SK-N-SH (cell line): ENCODE measurements at regions not wholly inside any gene's neighbourhood (a gene's known extent, or its start where the extent isn't known, plus 50 kb on each side); places are given as distances from the start of the nearest gene placed in this dataset.

ENCODE experiments used
- CTCF ChIA-PET: fragments of 300-600, 350-600 bp; formaldehyde crosslinking; extraction: SDS; loops from one replicate; lab custom pipeline; 2021; lab: Yijun Ruan, JAX
- POLR2A ChIA-PET: fragments of 350-600 bp; sonication (Branson Sonifier 250); formaldehyde crosslinking; extraction: SDS; loops from one replicate; lab custom pipeline; 2020; ENCODE audit warnings: antibody characterized with exemption, inconsistent platforms; lab: Yijun Ruan, JAX
- DNase-seq: peaks from one replicate; pipeline ENCODE4 v3.0.0; 2012
- H2AFZ ChIP-seq: fragments of 200-600 bp; sonication (generic); 2 replicates; pipeline ENCODE4 v1.8.1; 2016; ENCODE audit warnings: antibody characterized with exemption, mild to moderate bottlenecking, low read depth
- H3F3A ChIP-seq: fragments of 200-600 bp; sonication (generic); replicated peaks from 2 replicates; pipeline ENCODE3; 2016; ENCODE audit warnings: antibody characterized with exemption, mild to moderate bottlenecking; ENCODE audit not compliant: insufficient read depth
- H3K27ac ChIP-seq, 2 experiments: fragments of 200-500 bp in 1 of 2; fragments of 200-600 bp in 1 of 2; sonication (Bioruptor generic) in 1 of 2; sonication (generic), shearing (Covaris generic) in 1 of 2; 2 replicates each; pipeline versions ENCODE4 v1.5.1 to v1.6.1; 2014 to 2016; ENCODE audit warnings: low read depth in 2 of 2, inconsistent platforms in 1 of 2, low read length in 1 of 2, mild to moderate bottlenecking in 1 of 2, mixed read lengths in 1 of 2
- H3K27me3 ChIP-seq: fragments of 200-600 bp; sonication (generic), shearing (Covaris generic); 2 replicates; pipeline ENCODE4 v1.6.1; 2016; ENCODE audit warnings: mixed run types; ENCODE audit not compliant: insufficient read depth
- H3K36me3 ChIP-seq, 2 experiments: fragments of 200-500 bp in 1 of 2; fragments of 200-600 bp in 1 of 2; sonication (Bioruptor generic) in 1 of 2; sonication (generic) in 1 of 2; replicated peaks in 1 of 2; 2 replicates each; pipeline versions ENCODE3 to v1.5.1; 2014 to 2016; ENCODE audit warnings: low read length in 1 of 2, mild to moderate bottlenecking in 1 of 2; ENCODE audit not compliant: insufficient read depth in 2 of 2, control insufficient read depth in 1 of 2
- H3K4me1 ChIP-seq, 2 experiments: fragments of 200-500 bp in 1 of 2; fragments of 200-600 bp in 1 of 2; sonication (Bioruptor generic) in 1 of 2; sonication (generic), shearing (Covaris generic) in 1 of 2; 2 replicates each; pipeline versions ENCODE4 v1.5.1 to v1.6.1; 2014 to 2016; ENCODE audit warnings: low read depth in 1 of 2, low read length in 1 of 2, mixed run types in 1 of 2; ENCODE audit not compliant: insufficient read depth in 2 of 2, control insufficient read depth in 1 of 2
- H3K4me2 ChIP-seq: fragments of 200-600 bp; sonication (generic), shearing (Covaris generic); 2 replicates; pipeline ENCODE4 v1.6.1; 2017; ENCODE audit warnings: mixed run types
- H3K4me3 ChIP-seq, 2 experiments: fragments of 200-500 bp in 1 of 2; fragments of 200-600 bp in 1 of 2; sonication (Bioruptor generic) in 1 of 2; sonication (generic), shearing (Covaris generic) in 1 of 2; 2 replicates each; pipeline versions ENCODE4 v1.5.1 to v1.8.1; 2014 to 2016; ENCODE audit warnings: low read depth in 2 of 2, inconsistent platforms in 1 of 2, low read length in 1 of 2, mild to moderate bottlenecking in 1 of 2, mixed read lengths in 1 of 2, moderate library complexity in 1 of 2
- H3K79me2 ChIP-seq: fragments of 200-600 bp; sonication (generic); 2 replicates; pipeline ENCODE4 v1.8.1; 2017; ENCODE audit warnings: mild to moderate bottlenecking; ENCODE audit not compliant: insufficient read depth
- H3K9ac ChIP-seq: fragments of 200-600 bp; sonication (generic); 2 replicates; pipeline ENCODE4 v1.6.1; 2017; ENCODE audit warnings: mixed run types
- H3K9me2 ChIP-seq: fragments of 200-600 bp; sonication (generic); 2 replicates; pipeline ENCODE4 v1.6.1; 2017; ENCODE audit warnings: mixed run types
- H3K9me3 ChIP-seq: fragments of 200-600 bp; sonication (generic); 2 replicates; pipeline ENCODE4 v1.6.1; 2017; ENCODE audit warnings: mixed run types, mild to moderate bottlenecking, moderate library complexity
- H4K20me1 ChIP-seq: fragments of 200-600 bp; sonication (generic); 2 replicates; pipeline ENCODE4 v1.6.1; 2017; ENCODE audit warnings: mild to moderate bottlenecking, mixed run types; ENCODE audit not compliant: insufficient read depth
- CHD2 ChIP-seq: fragments of 150-350 bp; IDR thresholded peaks from 2 replicates; pipeline ENCODE4 v1.6.1; 2018; ENCODE audit warnings: low read length; ENCODE audit not compliant: partially characterized antibody
- CTCF ChIP-seq: fragments of 200-600 bp; sonication (generic); IDR thresholded peaks from 2 replicates; pipeline ENCODE4 v1.6.1; 2017; ENCODE audit warnings: antibody characterized with exemption, mild to moderate bottlenecking, moderate library complexity
- ELF1 ChIP-seq: IDR thresholded peaks from 2 replicates; pipeline ENCODE4 v1.4.0; 2012
- FOXJ3 ChIP-seq: sonication (generic); formaldehyde crosslinking; IDR thresholded peaks from 2 replicates; pipeline ENCODE4 v1.5.1; 2020; ENCODE audit warnings: mild to moderate bottlenecking, missing genetic modification reagents
- GATA2 ChIP-seq: sonication (generic); formaldehyde crosslinking; IDR thresholded peaks from 2 replicates; pipeline ENCODE4 v1.5.0; 2020; ENCODE audit warnings: mild to moderate bottlenecking, missing genetic modification reagents
- MXI1 ChIP-seq: IDR thresholded peaks from 2 replicates; pipeline ENCODE4 v1.6.1; 2012; ENCODE audit warnings: mild to moderate bottlenecking, low read depth, low read length, improper control_type of control experiment
- NRF1 ChIP-seq: IDR thresholded peaks from 2 replicates; pipeline ENCODE4 v1.6.1; 2012; ENCODE audit warnings: low read depth, mild to moderate bottlenecking, low read length
- POLR2AphosphoS5 ChIP-seq: IDR thresholded peaks from 2 replicates; pipeline ENCODE4 v1.6.1; 2012; ENCODE audit warnings: low read depth, low read length
- RAD21 ChIP-seq: IDR thresholded peaks from 2 replicates; pipeline ENCODE4 v1.6.1; 2012; ENCODE audit warnings: mild to moderate bottlenecking, low read length
- RFX5 ChIP-seq: IDR thresholded peaks from 2 replicates; pipeline ENCODE4 v1.6.1; 2012; ENCODE audit warnings: mild to moderate bottlenecking, improper control_type of control experiment, low read length
- RXRA ChIP-seq: IDR thresholded peaks from 2 replicates; pipeline ENCODE4 v1.4.0; 2012; ENCODE audit warnings: low read depth, mild to moderate bottlenecking, borderline replicate concordance
- SIN3A ChIP-seq: IDR thresholded peaks from 2 replicates; pipeline ENCODE4 v1.6.1; 2012; ENCODE audit warnings: low read depth, mild to moderate bottlenecking, low read length, moderate library complexity, borderline replicate concordance
- SMC3 ChIP-seq: IDR thresholded peaks from 2 replicates; pipeline ENCODE4 v1.6.1; 2012; ENCODE audit warnings: low read depth, low read length, improper control_type of control experiment
- TEAD4 ChIP-seq: IDR thresholded peaks from 2 replicates; pipeline ENCODE4 v1.4.0; 2012; ENCODE audit warnings: mild to moderate bottlenecking, borderline replicate concordance; ENCODE audit not compliant: insufficient read depth
- USF1 ChIP-seq: IDR thresholded peaks from 2 replicates; pipeline ENCODE4 v1.4.0; 2012; ENCODE audit warnings: low read depth, borderline replicate concordance
- USF2 ChIP-seq: fragments of 150-350 bp; IDR thresholded peaks from 2 replicates; pipeline ENCODE4 v1.6.1; 2017; ENCODE audit warnings: antibody characterized with exemption, low read length, low read depth, borderline replicate concordance
- ZBTB33 ChIP-seq: IDR thresholded peaks from 2 replicates; pipeline ENCODE4 v1.4.0; 2012; ENCODE audit warnings: low read depth, borderline replicate concordance
- WGBS: methylation state at CpG from one replicate; pipeline ENCODE4 v1.1.6; 2017; ENCODE audit warnings: low lambda C conversion rate; 5-methylcytosine and 5-hydroxymethylcytosine counted together

DNA sequence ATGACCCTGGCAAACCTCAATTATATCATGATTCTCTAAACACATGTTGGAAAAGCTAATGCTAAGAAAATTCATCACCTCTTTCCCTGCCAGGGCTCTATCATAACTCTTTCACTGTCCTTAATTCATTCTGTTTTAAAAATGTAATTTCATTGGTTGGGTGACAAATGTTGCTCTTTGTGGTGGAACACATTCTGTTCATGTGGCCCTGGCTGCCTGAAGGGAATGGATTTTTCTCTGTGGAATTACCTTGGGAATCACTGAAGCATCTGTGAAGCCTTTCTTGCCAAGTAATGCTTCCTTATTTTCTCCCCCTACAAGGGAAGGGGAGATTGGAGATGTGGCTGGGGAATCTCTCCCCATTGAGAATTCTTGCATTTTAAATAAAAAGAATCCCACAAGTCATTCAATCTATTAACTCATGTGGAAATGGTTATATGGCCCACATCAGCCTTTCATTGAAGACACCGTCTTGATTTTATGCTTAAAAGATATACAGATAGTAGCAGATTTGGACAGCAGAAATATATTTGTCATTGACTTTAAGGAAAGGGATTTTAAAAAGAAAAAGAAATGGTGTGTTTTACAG is 201.8 kb upstream of the NMUR2 start:
- Histone ChIP-seq H3K4me3 (no peak overlapping the region), H4K20me1 (no peaks in the 10 kb centered on the region)
- TF ChIP-seq RXRA (no peak), SMC3 (no peak), GATA2 (CRISPR knock-in tag) (no peak), CHD2 (no peak), NRF1 (no peak), USF2 (no peak), USF1 (no peak), ZBTB33 (no peak), CTCF (no peak), SIN3A (no peak), FOXJ3 (CRISPR knock-in tag) (no peak), ELF1 (no peak), POLR2AphosphoS5 (no peak), MXI1 (no peak), RFX5 (no peak), TEAD4 (no peak), RAD21 (no peak)
- TF ChIP-seq, all 33 proteins: peak for 0
- Histone ChIP-seq H3K4me2 (no peak overlapping the region), H3K9ac (no peak overlapping the region), H3K9me3 (no peaks in the 10 kb centered on the region), H3K4me1 (no peaks in the 10 kb centered on the region), H3F3A (no peaks in the 10 kb centered on the region), H2AFZ (no peak overlapping the region), H3K27me3 (no peaks in the 10 kb centered on the region), H3K27ac (no peak overlapping the region), H3K9me2 (no peaks in the 10 kb centered on the region), H3K79me2 (no peaks in the 10 kb centered on the region), H3K36me3 (no peaks in the 10 kb centered on the region)
- WGBS = 22% methylated on average over 1 of the region's 1 CpG
- POLR2A ChIA-PET = no interaction called here
- CTCF ChIA-PET = no interaction called here
- no peak for DNase-seq
